ENCODE measurements at regions not wholly inside any gene's neighbourhood (a gene's known extent, or its start where the extent isn't known, plus 50 kb on each side); places are given as distances from the start of the nearest gene placed in this dataset.

- DNase-seq, result no peak
Measured at GRCh38 chr16:86124321-86124720, 225.4 kb downstream of the IRF8 start.

- DNase-seq, result no peak
Measured at GRCh38 chr16:86126891-86127290, 227.9 kb downstream of the IRF8 start.

DNA sequence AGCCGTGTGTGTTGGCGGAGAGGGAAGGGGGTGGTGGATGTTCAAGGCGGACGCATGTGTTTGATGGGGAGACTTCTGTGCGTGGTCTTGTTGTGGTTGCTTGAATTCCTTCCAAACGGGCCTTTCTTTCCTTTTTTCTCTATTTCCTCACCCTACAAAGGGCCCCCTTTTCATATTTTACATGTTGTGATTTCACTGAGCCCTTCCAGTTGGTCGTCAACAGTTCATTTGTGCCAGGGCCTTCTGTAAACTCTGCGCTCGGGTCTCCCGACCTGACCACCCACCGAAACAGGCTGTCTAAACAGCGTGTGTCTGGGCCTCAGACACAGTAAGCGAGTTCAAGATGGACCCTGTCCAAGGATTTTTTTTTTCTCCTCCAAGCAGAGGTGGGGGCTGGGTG lies 228.4 kb downstream of the IRF8 start:
- no peak for DNase-seq

- DNase-seq, result no peak
Measured at GRCh38 chr16:86128246-86128645, 229.3 kb downstream of the IRF8 start.

DNA sequence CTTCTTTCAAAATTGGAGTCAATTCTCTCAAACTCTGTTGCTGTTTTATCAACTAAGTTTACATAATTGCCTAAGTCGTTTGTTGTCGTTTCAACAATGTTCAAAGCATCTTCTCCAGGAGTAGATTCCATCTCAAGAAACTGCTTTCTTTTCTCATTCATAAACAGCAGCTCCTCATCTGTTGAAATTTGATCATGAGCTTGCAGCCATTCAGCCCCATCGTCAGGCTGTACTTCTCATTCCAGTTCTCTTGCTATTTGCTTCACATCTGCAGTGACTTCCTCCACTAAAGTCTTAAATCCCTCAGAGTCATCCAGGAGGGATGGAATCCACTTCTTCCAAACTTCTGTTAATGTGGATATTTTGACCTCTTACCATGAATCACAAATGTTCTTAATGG lies 230.6 kb downstream of the IRF8 start:
- DNase-seq, result no peak

- DNase-seq, result no peak
Measured at GRCh38 chr16:86133377-86133776, 234.4 kb downstream of the IRF8 start.

GRCh38 chr16:86133847-86134375 lies 234.9 kb downstream of the IRF8 start:
- no peak for DNase-seq

DNA sequence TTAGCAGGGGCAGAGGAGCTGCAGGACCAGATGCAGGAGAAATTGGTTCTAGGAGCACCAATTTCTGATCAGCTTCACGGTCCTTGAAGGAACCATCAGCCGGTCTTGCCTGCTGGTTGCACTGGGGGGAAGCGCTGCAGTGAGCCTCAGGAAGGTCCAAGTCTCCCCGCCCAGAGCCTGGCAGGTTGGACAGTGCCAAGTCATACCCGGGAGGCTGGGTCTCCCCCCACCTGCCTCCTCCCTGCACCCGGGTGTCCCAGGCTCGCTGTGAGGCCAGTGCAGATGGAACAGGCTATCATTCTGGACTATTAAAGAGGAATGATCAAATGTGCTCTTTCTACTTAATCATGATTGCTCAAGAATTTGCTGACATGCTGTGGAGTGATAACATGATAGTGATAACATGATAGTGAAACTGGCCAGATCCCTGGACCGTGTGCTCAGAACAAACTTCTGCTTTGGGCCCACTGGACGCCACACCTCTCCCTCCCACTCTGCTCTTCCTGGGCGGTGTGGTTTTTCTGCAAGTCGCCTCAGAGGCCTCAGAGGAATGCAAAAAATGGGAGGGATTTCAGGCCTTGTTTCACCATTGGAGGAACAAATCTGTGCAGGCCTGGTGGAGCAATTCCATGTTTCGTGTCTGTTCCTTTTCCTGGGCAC lies 236.0 kb downstream of the IRF8 start:
- DNase-seq, result no peak

DNA sequence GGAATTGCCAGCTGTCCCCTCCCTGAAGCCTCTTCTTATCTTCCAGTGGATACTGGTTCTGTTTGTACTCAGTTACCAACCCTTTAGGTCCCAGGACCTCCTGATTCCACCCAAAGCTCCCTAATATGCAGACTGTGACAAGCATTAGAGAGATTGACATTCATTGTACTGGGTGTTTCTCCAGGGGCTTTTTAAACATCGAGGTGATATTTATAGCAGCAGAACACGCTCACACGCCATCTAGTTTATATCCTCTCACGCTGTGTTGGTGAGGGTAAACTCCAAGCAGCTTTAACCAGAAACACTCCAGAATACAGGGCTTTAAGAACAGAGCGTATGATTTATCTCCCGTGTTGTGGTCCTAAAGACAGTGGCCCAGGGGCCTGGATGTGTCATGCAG lies 238.4 kb downstream of the IRF8 start:
- DNase-seq, result no peak

GRCh38 chr16:86138121-86139085 lies 239.4 kb downstream of the IRF8 start:
- DNase-seq, result no peak

DNA sequence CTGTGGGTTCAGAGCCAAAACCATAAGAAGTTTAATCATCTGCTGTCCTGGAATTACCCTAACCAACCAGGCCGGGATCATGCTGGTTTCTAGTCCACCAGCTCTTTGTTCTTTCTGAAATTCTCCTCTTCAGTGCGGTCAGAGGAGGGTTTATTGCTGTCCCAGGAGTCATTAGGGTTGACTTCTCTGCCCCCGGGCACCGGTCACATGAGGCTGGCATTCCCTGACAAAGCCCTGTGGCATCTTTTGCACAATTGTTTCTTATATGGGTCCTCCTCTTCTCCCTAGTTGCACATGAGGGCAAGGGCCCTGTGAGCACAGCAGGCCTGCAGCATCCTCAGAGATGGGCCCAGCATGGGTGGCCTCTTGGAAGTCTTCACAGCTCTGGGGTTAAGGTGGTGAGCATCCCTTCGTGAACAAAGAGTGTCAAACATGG lies 243.9 kb downstream of the IRF8 start:
- no peak for DNase-seq

DNA sequence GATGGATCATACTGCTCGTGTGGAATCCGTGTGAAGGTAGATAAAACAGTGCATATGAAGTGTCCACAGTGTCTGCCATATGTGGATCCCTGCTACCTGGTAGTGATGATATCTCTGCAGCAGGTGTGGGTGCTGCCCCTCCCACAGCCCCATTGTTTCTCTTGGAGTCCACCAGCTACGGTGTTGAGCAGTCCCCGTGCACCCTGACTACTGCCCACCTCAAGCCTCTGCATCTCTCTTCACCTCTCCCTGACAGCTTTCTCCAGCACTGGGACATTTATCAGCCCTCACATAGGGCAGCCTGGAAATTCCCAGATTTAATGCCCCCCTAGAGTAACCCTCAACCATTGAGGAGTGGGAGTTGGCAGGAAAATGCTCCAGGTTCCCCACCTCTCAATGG lies 244.7 kb downstream of the IRF8 start:
- no peak for DNase-seq

- DNase-seq, result no peak
Measured at GRCh38 chr16:86145669-86146068, 246.7 kb downstream of the IRF8 start.

GRCh38 chr16:86150641-86151238 lies 251.8 kb downstream of the IRF8 start:
- no peak for DNase-seq

GRCh38 chr16:86151239-86151851 lies 252.4 kb downstream of the IRF8 start:
- no peak for DNase-seq

DNA sequence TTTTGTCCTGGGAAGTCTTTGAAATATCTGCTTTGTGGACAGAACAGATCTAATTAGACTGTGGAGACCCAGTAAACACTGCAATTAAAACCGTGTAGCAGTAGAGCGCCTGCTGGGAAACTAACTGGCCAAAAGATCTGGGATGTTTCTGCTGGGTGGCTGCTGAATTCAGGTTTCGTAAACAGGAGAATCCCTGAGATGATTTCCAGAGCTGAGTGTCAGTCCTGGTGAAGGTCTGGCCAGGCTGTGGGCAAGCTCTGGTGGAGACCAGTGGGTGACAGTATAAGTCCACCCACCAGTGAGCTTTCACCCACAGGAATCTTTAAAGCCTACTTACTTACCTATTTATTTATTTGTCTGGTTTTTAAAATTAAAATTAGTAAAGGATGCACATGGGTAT lies 257.2 kb downstream of the IRF8 start:
- DNase-seq, result no peak

- DNase-seq, result no peak
Measured at GRCh38 chr16:86157616-86158247, 258.8 kb downstream of the IRF8 start.

GRCh38 chr16:86158688-86159360 lies 259.9 kb downstream of the IRF8 start:
- no peak for DNase-seq

GRCh38 chr16:86165479-86165878 lies 266.5 kb downstream of the IRF8 start:
- DNase-seq, result no peak

- no peak for DNase-seq
Measured at GRCh38 chr16:86166414-86166813, 267.5 kb downstream of the IRF8 start.

DNA sequence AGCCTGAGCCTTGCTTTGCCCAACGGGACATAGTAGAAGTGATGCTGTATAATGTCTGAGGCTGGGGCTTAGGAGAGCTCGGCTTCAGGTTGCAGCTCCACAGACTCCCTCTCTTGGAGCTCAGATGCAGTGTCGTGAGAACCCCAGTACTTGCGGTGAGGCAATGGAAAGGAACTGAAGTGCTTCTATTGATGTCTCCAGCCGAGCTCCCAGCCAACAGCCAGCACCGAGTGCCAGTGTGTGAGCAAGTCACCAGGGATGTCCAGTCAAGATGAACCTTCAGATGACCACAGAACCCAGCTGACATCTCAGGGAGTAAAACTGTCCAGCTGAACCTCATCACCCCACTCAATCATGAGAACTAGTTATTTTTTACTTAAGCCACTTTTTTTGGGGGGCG lies 268.1 kb downstream of the IRF8 start:
- DNase-seq, result no peak

DNA sequence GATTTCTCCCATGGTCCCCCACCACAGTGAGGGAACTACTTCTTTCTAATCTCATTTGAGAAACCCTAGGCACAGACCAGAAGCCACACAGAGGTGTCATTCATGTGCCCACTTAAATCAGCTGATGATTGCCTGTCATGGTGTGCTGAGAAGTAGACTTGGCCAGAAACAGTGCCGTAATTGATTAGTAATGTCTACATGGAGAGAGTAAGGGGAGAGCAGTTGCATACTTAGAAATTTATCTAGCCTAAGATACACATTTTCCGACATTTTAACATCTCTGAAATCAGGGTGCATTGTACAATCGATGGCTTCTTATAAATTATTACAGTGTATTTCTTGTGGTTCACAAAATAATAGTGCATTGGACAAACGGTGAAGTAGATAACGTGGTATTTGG lies 271.8 kb downstream of the IRF8 start:
- DNase-seq, result no peak
